Gastroesophageal sphincter (tissue), 4 donors: ENCODE measurements at regions not wholly inside any gene's neighbourhood (a gene's known extent, or its start where the extent isn't known, plus 50 kb on each side); places are given as distances from the start of the nearest gene placed in this dataset.

ENCODE experiments used
- ATAC-seq: fragments of 150-250 bp; one replicate; pipeline ENCODE4 v1.9.1; 2016; ENCODE audit warnings: mild to moderate bottlenecking, moderate library complexity
- H3K27ac ChIP-seq, 4 donors: fragments of 200-600 bp; sonication (generic) in 3 of 4; 1 replicate in 3 of 4; 2 replicates in 1 of 4; pipeline ENCODE4 v1.5.1; 2016 to 2019
- H3K27me3 ChIP-seq: fragments of 200-600 bp; sonication (generic); one replicate; pipeline ENCODE4 v1.5.1; 2019
- H3K36me3 ChIP-seq, 2 donors: fragments of 200-600 bp; sonication (generic); one replicate each; pipeline ENCODE4 v1.5.1; 2019; ENCODE audit warnings: control low read depth in 1 of 2
- H3K4me1 ChIP-seq, 3 donors: fragments of 200-600 bp; sonication (generic); 1 replicate in 2 of 3; 2 replicates in 1 of 3; pipeline ENCODE4 v1.5.1; 2016 to 2019; ENCODE audit warnings: control low read depth in 2 of 3
- H3K4me3 ChIP-seq, 2 donors: fragments of 200-600 bp; sonication (generic); one replicate each; pipeline ENCODE4 v1.5.1; 2019; ENCODE audit warnings: mild to moderate bottlenecking in 1 of 2, moderate library complexity in 1 of 2
- H3K9me3 ChIP-seq, 3 donors: fragments of 200-600 bp; sonication (generic); one replicate each; pipeline ENCODE4 v1.5.1; 2017 to 2019; ENCODE audit warnings: control low read depth in 2 of 3
- CTCF ChIP-seq, 4 experiments: fragments of 200-600 bp in 2 of 4; fragments of 450-650 bp in 2 of 4; sonication (generic) in 1 of 4; IDR thresholded peaks; one replicate each; pipeline ENCODE4 v1.5.1; 2017 to 2019; ENCODE audit warnings: antibody characterized with exemption in 4 of 4, mild to moderate bottlenecking in 2 of 4, moderate library complexity in 2 of 4
- EP300 ChIP-seq: sonication (generic); formaldehyde crosslinking; IDR thresholded peaks from one replicate; pipeline ENCODE4 v1.6.1; 2017; ENCODE audit warnings: antibody characterized with exemption, mild to moderate bottlenecking
- POLR2A ChIP-seq, 2 donors: fragments of 450-650 bp; IDR thresholded peaks; one replicate each; pipeline ENCODE4 v1.6.1; 2017; ENCODE audit warnings: antibody characterized with exemption in 2 of 2, mild to moderate bottlenecking in 2 of 2, moderate library complexity in 1 of 2
- POLR2AphosphoS5 ChIP-seq: sonication (generic); formaldehyde crosslinking; IDR thresholded peaks from one replicate; pipeline ENCODE4 v1.6.1; 2017; ENCODE audit warnings: antibody characterized with exemption
- WGBS, 2 donors: methylation state at CpG; one replicate each; pipeline ENCODE4 v1.1.5; 2018; ENCODE audit warnings: low coverage in 1 of 2; 5-methylcytosine and 5-hydroxymethylcytosine counted together

DNA sequence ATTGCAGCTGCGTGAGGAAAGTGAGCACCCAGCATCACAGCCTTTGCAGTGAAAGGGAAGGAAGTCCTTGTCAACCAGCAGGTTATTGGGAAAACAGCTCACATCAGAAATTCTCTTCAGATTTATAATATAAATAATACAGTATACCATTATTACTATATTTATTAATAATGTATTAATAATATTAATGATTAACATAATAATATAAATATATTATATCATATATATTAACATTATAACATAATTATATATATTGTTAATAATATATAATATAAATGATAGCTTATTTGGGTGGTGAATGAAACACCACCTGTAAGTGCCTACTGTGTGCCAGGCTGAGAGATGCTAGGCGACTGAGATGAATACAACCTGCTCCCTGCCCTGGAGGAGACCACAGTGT lies 423.0 kb downstream of the TCERG1L start:
- no peaks in the 10 kb centered on the region for H3K9me3 ChIP-seq
- H3K4me3 ChIP-seq: no peak overlapping the region
- ATAC-seq: no peak
- no peaks in the 10 kb centered on the region for H3K4me1 ChIP-seq
- whole genome bisulfite sequencing, 2 donors: 83 to 97% methylated on average over 1 to 2 of the region's 2 CpGs
- H3K27me3 ChIP-seq: peaks cover 35% of the 10 kb centered on the region
- no peak for TF ChIP-seq POLR2A (IDR thresholded peaks at IDR 0.05)
- no peak for TF ChIP-seq POLR2AphosphoS5
- no peak for TF ChIP-seq CTCF (IDR thresholded peaks at IDR 0.05)
- TF ChIP-seq EP300: no peak
- no peak overlapping the region for H3K27ac ChIP-seq
- H3K36me3 ChIP-seq: no peaks in the 10 kb centered on the region

DNA sequence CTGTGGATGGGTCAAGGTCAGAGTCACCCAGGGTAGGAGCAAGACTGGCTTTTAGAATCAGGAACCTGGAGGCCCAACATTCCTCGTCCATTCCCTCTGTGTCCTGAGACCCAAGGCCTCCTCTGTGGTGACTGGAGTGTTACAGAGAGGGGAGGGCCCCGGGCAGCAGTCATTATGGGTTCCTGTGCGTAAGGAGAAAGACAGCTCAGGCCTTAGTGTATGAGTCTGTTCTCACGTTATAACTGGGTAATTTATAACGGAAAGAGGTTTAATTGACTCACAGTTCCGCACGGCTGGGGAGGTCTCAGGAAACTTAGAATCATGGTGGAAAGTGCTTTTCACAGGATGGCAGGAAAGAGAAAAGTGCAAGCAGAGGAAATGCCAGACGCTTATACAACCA lies 422.3 kb downstream of the TCERG1L start:
- Histone ChIP-seq H3K27ac (no peak overlapping the region), H3K9me3 (no peaks in the 10 kb centered on the region), H3K27me3 (peaks cover 35% of the 10 kb centered on the region), H3K4me1 (no peaks in the 10 kb centered on the region), H3K36me3 (no peaks in the 10 kb centered on the region), H3K4me3 (no peak overlapping the region)
- TF ChIP-seq POLR2AphosphoS5: no peak
- no peak for TF ChIP-seq CTCF (IDR thresholded peaks at IDR 0.05)
- TF ChIP-seq EP300: no peak
- TF ChIP-seq POLR2A (IDR thresholded peaks at IDR 0.05): no peak
- no peak for ATAC-seq
- 75 to 83% methylated on average over 1 of the region's 8 CpGs for WGBS, 2 donors

DNA sequence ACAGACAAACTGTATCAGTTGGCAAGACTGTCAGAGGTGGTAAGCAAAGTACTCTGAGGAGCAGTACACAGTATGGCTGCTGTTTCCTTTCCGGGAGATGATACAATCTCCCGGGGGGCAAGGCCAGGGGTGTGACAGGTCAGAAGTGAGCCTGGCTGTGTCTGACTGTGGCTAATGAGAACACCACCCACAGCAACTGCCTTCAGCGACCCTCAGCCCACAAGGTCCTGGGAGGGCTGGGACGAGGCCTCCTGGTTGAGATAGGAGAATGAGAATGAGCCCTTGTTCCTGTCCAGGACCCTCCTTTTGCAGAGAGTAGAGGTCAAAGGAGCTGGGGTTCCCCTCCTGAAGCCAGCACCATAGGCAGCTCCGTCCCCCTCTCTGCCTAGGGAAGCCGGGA lies 421.7 kb downstream of the TCERG1L start:
- WGBS, 2 donors: no CpG with 5 or more reads among the region's 6 CpGs
- ATAC-seq: no peak
- Histone ChIP-seq H3K9me3 (no peaks in the 10 kb centered on the region), H3K36me3 (no peaks in the 10 kb centered on the region), H3K4me1 (no peaks in the 10 kb centered on the region), H3K27ac (no peak overlapping the region), H3K27me3 (peaks cover 30% of the 10 kb centered on the region), H3K4me3 (no peak overlapping the region)
- no peak for TF ChIP-seq POLR2AphosphoS5
- no peak for TF ChIP-seq POLR2A (IDR thresholded peaks at IDR 0.05)
- TF ChIP-seq CTCF (IDR thresholded peaks at IDR 0.05): no peak
- no peak for TF ChIP-seq EP300

GRCh38 chr10:130891066-130891465 lies 420.5 kb downstream of the TCERG1L start:
- 57 to 81% methylated on average over 5 to 6 of the region's 11 CpGs for WGBS, 2 donors

GRCh38 chr10:130894471-130894870 lies 417.1 kb downstream of the TCERG1L start:
- 42 to 56% methylated on average over 5 to 7 of the region's 7 CpGs for WGBS, 2 donors
- no peak overlapping the region for H3K4me3 ChIP-seq
- no peaks in the 10 kb centered on the region for H3K36me3 ChIP-seq
- H3K27ac ChIP-seq: no peak overlapping the region
- ATAC-seq: no peak
- TF ChIP-seq POLR2A (IDR thresholded peaks at IDR 0.05) (no peak), CTCF (IDR thresholded peaks at IDR 0.05) (no peak), POLR2AphosphoS5 (no peak), EP300 (no peak)
- H3K9me3 ChIP-seq: no peaks in the 10 kb centered on the region
- H3K27me3 ChIP-seq: peaks cover 39% of the 10 kb centered on the region
- no peaks in the 10 kb centered on the region for H3K4me1 ChIP-seq

More at GRCh38 chr10:130891066-130891465, 420.5 kb downstream of the TCERG1L start:
- H3K27ac ChIP-seq: no peak overlapping the region
- peaks cover 33% of the 10 kb centered on the region for H3K27me3 ChIP-seq
- H3K9me3 ChIP-seq: no peaks in the 10 kb centered on the region
- ATAC-seq: no peak
- H3K4me3 ChIP-seq: no peak overlapping the region
- TF ChIP-seq EP300: no peak
- TF ChIP-seq CTCF (IDR thresholded peaks at IDR 0.05): no peak
- no peak for TF ChIP-seq POLR2A (IDR thresholded peaks at IDR 0.05)
- H3K4me1 ChIP-seq: no peaks in the 10 kb centered on the region
- H3K36me3 ChIP-seq: no peaks in the 10 kb centered on the region
